Prostate gland (tissue), 2 donors: ENCODE measurements at regions not wholly inside any gene's neighbourhood (a gene's known extent, or its start where the extent isn't known, plus 50 kb on each side); places are given as distances from the start of the nearest gene placed in this dataset.

ENCODE experiments used
- DNase-seq: peaks from one replicate; pipeline ENCODE4 v3.0.0-alpha.2; 2019; ENCODE audit warnings: low spot score
- H3K27ac ChIP-seq, 2 donors: fragments of 200-600 bp; sonication (generic); 2 replicates each; pipeline ENCODE4 v1.5.1; 2017 to 2019
- H3K27me3 ChIP-seq: fragments of 200-600 bp; sonication (generic); replicated peaks from 2 replicates; pipeline ENCODE4 v1.5.1; 2019; ENCODE audit not compliant: insufficient read depth
- H3K36me3 ChIP-seq, 2 donors: fragments of 200-600 bp; sonication (generic); 1 replicate in 1 of 2; 2 replicates in 1 of 2; pipeline versions ENCODE4 v1.5.1 to v1.8.1; 2017 to 2019
- H3K4me1 ChIP-seq: fragments of 200-600 bp; sonication (generic); replicated peaks from 2 replicates; pipeline ENCODE4 v1.5.1; 2019
- H3K4me3 ChIP-seq, 2 donors: fragments of 200-600 bp; sonication (generic); 2 replicates each; pipeline ENCODE4 v1.5.1; 2017 to 2019
- H3K9me3 ChIP-seq: fragments of 200-600 bp; sonication (generic); 2 replicates; pipeline ENCODE4 v1.5.1; 2017
- POLR2A ChIP-seq: fragments of 450-650 bp; IDR thresholded peaks from one replicate; pipeline ENCODE4 v1.6.1; 2016; ENCODE audit warnings: antibody characterized with exemption, mild to moderate bottlenecking
- POLR2AphosphoS5 ChIP-seq: sonication (generic); formaldehyde crosslinking; IDR thresholded peaks from one replicate; pipeline ENCODE4 v1.6.1; 2017; ENCODE audit warnings: antibody characterized with exemption
- WGBS: methylation state at CpG from one replicate; pipeline ENCODE4 v1.1.5; 2018; 5-methylcytosine and 5-hydroxymethylcytosine counted together
- intact Hi-C: fragments of 100-400 bp; cut with DNase I; formaldehyde crosslinking; loops from one replicate; pipeline ENCODE4 v1.14.2; 2022
- TF ChIP-seq, protein P1 (sequence below), 4 experiments: fragments of 200-600 bp in 2 of 4; fragments of 450-650 bp in 2 of 4; sonication (generic) in 2 of 4; IDR thresholded peaks; 1 replicate in 3 of 4; 2 replicates in 1 of 4; pipeline ENCODE4 v1.5.1; 2016 to 2019; ENCODE audit warnings: antibody characterized with exemption in 4 of 4, mild to moderate bottlenecking in 2 of 4, moderate library complexity in 2 of 4

DNA sequence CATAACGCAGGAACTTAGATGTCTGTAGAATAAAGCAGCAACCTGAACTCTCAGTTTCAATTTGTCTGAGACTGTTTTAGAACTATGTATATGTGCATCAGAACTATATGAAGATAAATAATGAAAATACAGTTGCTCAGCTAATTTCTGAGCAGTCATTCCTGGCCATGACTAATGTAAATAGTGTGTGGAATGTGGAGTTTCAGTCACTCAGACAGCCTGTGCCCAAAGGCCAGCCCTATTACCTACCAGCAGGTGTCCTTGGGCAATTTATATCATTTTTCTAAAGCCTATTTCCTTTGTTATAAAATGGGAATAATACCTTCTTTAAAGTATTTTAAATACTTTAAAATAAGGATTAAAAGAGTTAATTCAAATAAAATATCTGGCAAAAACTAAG is 56.0 kb upstream of the RELL1 start:
- no peak overlapping the region for H3K27ac ChIP-seq
- intact Hi-C loops: no loop called here
- H3K27me3 ChIP-seq: no peaks in the 10 kb centered on the region
- no peak for DNase-seq
- H3K4me3 ChIP-seq: no peak overlapping the region
- WGBS: 88% methylated on average over 1 of the region's 1 CpG
- H3K4me1 ChIP-seq: no peaks in the 10 kb centered on the region
- TF ChIP-seq, protein P1, sequence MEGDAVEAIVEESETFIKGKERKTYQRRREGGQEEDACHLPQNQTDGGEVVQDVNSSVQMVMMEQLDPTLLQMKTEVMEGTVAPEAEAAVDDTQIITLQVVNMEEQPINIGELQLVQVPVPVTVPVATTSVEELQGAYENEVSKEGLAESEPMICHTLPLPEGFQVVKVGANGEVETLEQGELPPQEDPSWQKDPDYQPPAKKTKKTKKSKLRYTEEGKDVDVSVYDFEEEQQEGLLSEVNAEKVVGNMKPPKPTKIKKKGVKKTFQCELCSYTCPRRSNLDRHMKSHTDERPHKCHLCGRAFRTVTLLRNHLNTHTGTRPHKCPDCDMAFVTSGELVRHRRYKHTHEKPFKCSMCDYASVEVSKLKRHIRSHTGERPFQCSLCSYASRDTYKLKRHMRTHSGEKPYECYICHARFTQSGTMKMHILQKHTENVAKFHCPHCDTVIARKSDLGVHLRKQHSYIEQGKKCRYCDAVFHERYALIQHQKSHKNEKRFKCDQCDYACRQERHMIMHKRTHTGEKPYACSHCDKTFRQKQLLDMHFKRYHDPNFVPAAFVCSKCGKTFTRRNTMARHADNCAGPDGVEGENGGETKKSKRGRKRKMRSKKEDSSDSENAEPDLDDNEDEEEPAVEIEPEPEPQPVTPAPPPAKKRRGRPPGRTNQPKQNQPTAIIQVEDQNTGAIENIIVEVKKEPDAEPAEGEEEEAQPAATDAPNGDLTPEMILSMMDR (IDR thresholded peaks at IDR 0.05): no peak
- TF ChIP-seq POLR2AphosphoS5: no peak
- no peak for TF ChIP-seq POLR2A
- H3K9me3 ChIP-seq: no peaks in the 10 kb centered on the region
- no peaks in the 10 kb centered on the region for H3K36me3 ChIP-seq

DNA sequence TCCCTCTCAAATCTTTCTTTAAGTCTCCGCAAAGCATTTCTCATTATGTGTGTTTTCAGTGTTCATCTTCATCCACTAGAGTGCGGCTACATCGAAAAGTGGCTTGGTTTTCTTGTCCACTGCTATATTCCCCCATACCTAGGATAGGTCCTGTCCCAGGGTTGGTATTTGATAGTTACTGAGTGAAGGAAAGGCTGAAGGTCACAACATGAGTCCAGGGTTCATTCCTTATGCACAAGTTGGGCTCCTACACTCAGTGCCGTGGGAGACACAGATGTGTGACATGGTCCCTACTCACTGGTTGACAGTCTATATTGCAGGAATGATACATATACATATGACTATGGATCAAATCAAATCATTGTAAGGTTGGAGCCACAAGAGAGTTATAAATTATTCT is 55.4 kb upstream of the RELL1 start:
- TF ChIP-seq, protein P1 (IDR thresholded peaks at IDR 0.05): no peak
- TF ChIP-seq POLR2AphosphoS5 (no peak), POLR2A (no peak)
- intact Hi-C loops: no loop called here
- no peak for DNase-seq

DNA sequence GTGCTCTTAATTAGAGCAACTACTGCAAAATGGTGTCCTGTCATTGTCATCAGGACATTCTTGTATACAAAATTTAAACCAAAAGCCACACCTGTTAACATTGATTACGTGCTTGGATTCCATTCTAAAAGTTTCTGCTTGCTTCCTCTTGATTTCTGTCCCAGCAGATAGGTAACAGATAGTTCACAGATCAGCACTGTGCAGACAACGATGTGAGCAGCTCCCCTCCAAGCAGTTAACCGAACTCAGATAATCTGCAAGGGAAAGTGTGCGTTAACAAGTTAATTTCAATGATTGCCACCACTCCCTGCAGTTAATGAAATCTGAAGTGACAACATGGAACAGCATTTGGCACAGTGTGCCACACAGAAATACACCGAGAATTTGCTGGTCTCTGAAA is 54.4 kb upstream of the RELL1 start:
- no peak overlapping the region for H3K27ac ChIP-seq
- TF ChIP-seq, protein P1 (IDR thresholded peaks at IDR 0.05): no peak
- TF ChIP-seq POLR2A (no peak), POLR2AphosphoS5 (no peak)
- H3K36me3 ChIP-seq: no peaks in the 10 kb centered on the region
- no peak for DNase-seq
- no peaks in the 10 kb centered on the region for H3K9me3 ChIP-seq
- H3K4me1 ChIP-seq: no peaks in the 10 kb centered on the region
- WGBS: 48% methylated on average over 5 of the region's 5 CpGs
- no peak overlapping the region for H3K4me3 ChIP-seq
- no peaks in the 10 kb centered on the region for H3K27me3 ChIP-seq
- intact Hi-C loops: no loop called here

More for the DNA sequence above, 55.4 kb upstream of the RELL1 start:
- no peak overlapping the region for H3K4me3 ChIP-seq
- no peak overlapping the region for H3K27ac ChIP-seq
- H3K4me1 ChIP-seq: no peaks in the 10 kb centered on the region
- no peaks in the 10 kb centered on the region for H3K9me3 ChIP-seq
- H3K27me3 ChIP-seq: no peaks in the 10 kb centered on the region
- 96% methylated on average over 4 of the region's 4 CpGs for WGBS
- no peaks in the 10 kb centered on the region for H3K36me3 ChIP-seq

DNA sequence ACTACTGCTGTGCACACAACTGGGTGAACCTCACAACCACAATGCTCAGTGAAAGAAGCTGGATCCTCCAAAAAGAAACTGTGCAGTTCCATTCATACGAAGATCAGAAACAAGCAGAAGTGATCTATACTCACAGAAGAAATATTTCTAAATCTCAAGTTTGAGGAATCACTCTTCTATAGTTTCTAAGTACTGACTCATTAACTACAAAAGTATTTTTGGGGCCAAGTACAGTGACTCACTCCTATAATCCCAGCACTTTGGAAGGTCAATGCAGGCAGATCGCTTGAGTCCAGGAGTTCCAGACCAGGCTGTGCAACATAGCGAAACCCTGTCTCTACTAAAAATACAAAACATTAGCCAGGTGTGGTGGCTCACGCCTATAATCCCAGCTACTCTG is 51.3 kb upstream of the RELL1 start:
- Histone ChIP-seq H3K27ac (no peak overlapping the region), H3K9me3 (no peaks in the 10 kb centered on the region), H3K4me1 (no peaks in the 10 kb centered on the region), H3K36me3 (no peaks in the 10 kb centered on the region), H3K27me3 (no peaks in the 10 kb centered on the region), H3K4me3 (no peak overlapping the region)
- intact Hi-C loops: no loop called here
- no peak for DNase-seq
- WGBS: 95% methylated on average over 4 of the region's 4 CpGs
- TF ChIP-seq, protein P1 (IDR thresholded peaks at IDR 0.05): no peak
- no peak for TF ChIP-seq POLR2A
- no peak for TF ChIP-seq POLR2AphosphoS5
